ENCODE measurements at regions not wholly inside any gene's neighbourhood (a gene's known extent, or its start where the extent isn't known, plus 50 kb on each side); places are given as distances from the start of the nearest gene placed in this dataset.

DNA sequence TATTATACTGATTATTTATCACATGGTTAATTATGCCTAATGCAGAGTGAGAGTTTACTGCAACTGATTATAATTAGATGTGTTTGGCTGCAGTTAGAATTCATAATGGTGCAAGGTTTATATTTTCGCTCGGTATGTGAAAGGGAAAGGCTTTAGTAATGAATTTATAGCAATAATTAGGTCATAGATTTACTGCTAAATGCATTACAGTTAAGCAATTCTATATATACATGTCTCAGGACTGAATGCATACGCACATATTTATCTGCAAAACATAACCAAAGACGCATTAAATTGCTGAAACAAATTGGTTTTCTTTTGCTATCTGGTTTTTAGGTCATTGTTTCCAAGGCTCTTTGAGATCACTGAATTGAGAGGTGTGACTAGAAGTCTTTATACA, 428.1 kb upstream of the PDE3A start:
- Histone ChIP-seq H3K27ac (no peak overlapping the region), H3K9ac (ENCODE audit: low read depth in 2 of 2, low read length in 2 of 2) (no peak overlapping the region), H3K27me3 (no peaks in the 10 kb centered on the region), H3K36me3 (no peaks in the 10 kb centered on the region), H3K4me3 (no peak overlapping the region), H3K4me1 (no peaks in the 10 kb centered on the region), H3K9me3 (no peaks in the 10 kb centered on the region)
- TF ChIP-seq, protein P1, sequence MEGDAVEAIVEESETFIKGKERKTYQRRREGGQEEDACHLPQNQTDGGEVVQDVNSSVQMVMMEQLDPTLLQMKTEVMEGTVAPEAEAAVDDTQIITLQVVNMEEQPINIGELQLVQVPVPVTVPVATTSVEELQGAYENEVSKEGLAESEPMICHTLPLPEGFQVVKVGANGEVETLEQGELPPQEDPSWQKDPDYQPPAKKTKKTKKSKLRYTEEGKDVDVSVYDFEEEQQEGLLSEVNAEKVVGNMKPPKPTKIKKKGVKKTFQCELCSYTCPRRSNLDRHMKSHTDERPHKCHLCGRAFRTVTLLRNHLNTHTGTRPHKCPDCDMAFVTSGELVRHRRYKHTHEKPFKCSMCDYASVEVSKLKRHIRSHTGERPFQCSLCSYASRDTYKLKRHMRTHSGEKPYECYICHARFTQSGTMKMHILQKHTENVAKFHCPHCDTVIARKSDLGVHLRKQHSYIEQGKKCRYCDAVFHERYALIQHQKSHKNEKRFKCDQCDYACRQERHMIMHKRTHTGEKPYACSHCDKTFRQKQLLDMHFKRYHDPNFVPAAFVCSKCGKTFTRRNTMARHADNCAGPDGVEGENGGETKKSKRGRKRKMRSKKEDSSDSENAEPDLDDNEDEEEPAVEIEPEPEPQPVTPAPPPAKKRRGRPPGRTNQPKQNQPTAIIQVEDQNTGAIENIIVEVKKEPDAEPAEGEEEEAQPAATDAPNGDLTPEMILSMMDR (IDR thresholded peaks at IDR 0.05) = no peak
- intact Hi-C loops (cut with DNase I) = no loop called here
- no peak for DNase-seq

DNA sequence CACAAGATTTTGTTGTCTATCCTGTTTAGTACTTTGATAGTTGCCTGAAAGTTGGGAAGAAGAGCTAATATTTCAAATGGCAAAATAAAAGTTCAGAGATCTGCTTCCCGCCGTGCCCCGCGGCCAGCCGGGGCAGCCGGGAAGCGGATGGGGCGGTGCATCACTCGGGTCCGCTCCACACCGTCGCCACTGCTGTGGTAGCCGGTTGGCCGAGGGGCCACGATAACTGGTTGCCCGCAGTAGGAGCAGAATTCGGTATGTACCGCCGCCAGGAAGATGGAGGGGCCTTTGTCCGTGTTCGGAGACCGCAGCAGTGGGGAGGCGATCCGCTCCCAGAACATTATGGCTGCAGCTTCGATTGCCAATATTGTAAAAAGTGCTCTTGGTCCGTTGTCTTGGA, 427.2 kb upstream of the PDE3A start:
- Histone ChIP-seq H3K36me3 (no peaks in the 10 kb centered on the region), H3K4me3 (no peak overlapping the region), H3K4me1 (no peaks in the 10 kb centered on the region), H3K27me3 (no peaks in the 10 kb centered on the region), H3K27ac (no peak overlapping the region), H3K9me3 (no peaks in the 10 kb centered on the region), H3K9ac (ENCODE audit: low read depth in 2 of 2, low read length in 2 of 2) (no peak overlapping the region)
- intact Hi-C loops (cut with DNase I) = no loop called here
- TF ChIP-seq, protein P1 (IDR thresholded peaks at IDR 0.05) = no peak
- no peak for DNase-seq

DNA sequence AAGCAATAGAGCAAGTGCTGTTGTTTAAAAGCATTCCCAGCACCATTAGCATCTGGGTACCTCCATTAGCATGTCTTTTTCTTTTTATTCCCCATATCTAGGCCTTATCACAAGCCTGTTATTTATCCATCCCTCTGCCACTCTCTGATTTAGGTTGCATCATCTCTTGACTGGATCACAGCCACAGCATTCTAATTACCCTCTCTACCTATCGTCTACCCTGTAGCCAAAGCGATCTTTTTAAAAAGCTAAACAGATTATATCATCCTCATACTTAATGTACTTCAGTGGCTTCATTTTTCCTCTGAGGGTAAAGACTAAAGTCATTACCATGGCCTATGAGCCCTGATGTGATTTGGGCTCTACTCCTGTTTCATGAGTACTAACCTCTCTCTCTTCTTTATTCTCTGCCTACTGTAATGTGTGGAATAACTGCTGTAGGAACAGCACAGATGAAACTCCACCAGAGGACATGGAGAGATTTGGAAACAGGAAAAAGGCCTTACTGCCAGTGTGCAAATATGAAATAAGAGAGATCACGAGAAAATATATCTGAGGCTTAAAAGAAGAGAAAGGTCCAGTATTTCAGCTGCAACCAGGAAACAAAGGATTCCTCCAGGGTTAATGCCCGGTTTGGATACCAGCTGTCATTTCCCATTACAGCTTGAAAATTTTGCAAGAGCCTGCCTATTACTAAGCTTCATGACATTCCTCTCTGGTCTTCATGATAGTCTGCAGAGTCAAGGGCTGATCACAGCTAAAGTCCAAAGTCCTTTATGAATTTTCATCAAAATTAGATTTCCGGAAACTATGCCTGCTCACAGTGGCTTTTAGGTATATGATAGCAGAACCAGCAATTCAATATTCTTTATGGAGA, 422.5 kb upstream of the PDE3A start:
- no peak overlapping the region for H3K4me3 ChIP-seq
- H3K27ac ChIP-seq = no peak overlapping the region
- no peaks in the 10 kb centered on the region for H3K4me1 ChIP-seq
- no peaks in the 10 kb centered on the region for H3K27me3 ChIP-seq
- no peak for DNase-seq
- no peak overlapping the region for H3K9ac ChIP-seq (ENCODE audit: low read depth in 2 of 2, low read length in 2 of 2)
- H3K9me3 ChIP-seq = no peaks in the 10 kb centered on the region
- TF ChIP-seq, protein P1 (IDR thresholded peaks at IDR 0.05) = no peak
- intact Hi-C loops (cut with DNase I) = no loop called here
- no peaks in the 10 kb centered on the region for H3K36me3 ChIP-seq

DNA sequence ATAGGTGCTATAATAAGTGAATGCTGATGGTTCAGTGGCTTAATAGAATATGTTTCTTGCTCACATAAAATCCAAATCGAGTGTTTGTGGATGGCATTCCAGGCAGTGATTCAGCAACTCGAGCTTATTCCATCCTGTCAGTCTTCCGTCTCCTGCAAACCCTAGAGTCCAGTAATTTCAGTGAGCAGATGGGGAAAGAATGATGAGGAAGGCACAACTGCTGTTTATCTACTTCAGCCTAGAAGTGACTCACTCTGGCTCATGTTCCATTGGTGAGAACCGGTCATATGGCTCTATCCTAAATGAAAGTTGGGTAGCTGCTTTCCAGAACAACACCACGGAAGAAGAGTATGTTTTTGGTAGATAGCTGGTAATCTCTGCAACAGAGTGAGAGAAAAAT, 421.8 kb upstream of the PDE3A start:
- TF ChIP-seq, protein P1 (IDR thresholded peaks at IDR 0.05) = no peak
- Histone ChIP-seq H3K9ac (ENCODE audit: low read depth in 2 of 2, low read length in 2 of 2) (no peak overlapping the region), H3K4me1 (no peaks in the 10 kb centered on the region), H3K4me3 (no peak overlapping the region), H3K36me3 (no peaks in the 10 kb centered on the region), H3K9me3 (no peaks in the 10 kb centered on the region), H3K27ac (no peak overlapping the region), H3K27me3 (no peaks in the 10 kb centered on the region)
- intact Hi-C loops (cut with DNase I) = no loop called here
- no peak for DNase-seq

DNA sequence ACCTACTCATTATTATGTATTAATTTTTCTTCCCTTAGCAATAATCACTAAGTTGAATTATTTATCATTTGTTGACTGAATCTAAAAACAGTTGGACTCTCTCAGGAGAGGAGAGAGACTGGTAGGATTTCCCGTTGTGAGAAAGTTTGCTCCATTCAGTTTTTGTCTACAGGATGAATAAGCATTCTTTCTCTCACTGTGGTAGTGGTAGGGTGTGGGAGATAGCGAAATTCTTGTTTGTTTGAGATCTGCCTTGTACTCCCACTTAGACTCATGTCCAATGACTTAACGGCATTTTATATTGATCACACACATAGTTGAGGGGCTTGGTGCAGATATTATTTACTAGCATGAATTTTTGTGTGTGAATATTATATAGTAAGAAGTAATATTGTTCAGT, 421.0 kb upstream of the PDE3A start:
- Histone ChIP-seq H3K9ac (ENCODE audit: low read depth in 2 of 2, low read length in 2 of 2) (no peak overlapping the region), H3K27me3 (no peaks in the 10 kb centered on the region), H3K4me1 (no peaks in the 10 kb centered on the region), H3K9me3 (no peaks in the 10 kb centered on the region), H3K27ac (no peak overlapping the region), H3K36me3 (no peaks in the 10 kb centered on the region), H3K4me3 (no peak overlapping the region)
- intact Hi-C loops (cut with DNase I) = no loop called here
- DNase-seq = no peak
- TF ChIP-seq, protein P1 (IDR thresholded peaks at IDR 0.05) = no peak

Data from colonic mucosa (tissue), 4 donors.